A204.1 (cell line): ENCODE measurements at regions not wholly inside any gene's neighbourhood (a gene's known extent, or its start where the extent isn't known, plus 50 kb on each side); places are given as distances from the start of the nearest gene placed in this dataset.
"Not testable (repeated sequence)": the region's sequence is repeated elsewhere in the genome, so short reads cannot be mapped to it uniquely, and the experiment has no call there.

Experiments
- FAIRE-seq: peaks from 2 replicates; lab custom pipeline; 2012; peaks lifted over from hg19 to GRCh38; lab: Jason Lieb, UNC

GRCh38 chr10:23884670-23885069 is 324.3 kb upstream of the KIAA1217 start:
- no peak for FAIRE-seq

DNA sequence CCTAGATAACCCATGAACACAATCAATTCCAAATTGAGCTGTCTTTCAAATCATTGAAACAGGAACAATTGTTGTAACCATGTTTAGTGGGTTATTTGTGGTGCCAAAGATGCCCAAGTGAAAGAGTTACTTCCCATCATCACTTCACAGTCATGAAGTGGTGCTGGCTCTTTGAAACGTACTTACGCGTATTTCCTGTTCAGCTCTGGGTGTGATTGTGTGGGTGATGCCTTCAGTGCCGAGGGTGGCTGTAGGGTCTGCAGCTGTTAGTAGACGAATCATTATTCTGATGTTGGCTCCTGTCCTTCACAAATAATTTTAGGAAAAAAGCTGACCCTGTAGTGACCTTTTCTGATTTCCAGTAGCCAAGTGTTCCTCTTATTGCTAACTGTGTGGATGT is 323.1 kb upstream of the KIAA1217 start:
- FAIRE-seq = no peak

GRCh38 chr10:23886355-23886754 is 322.6 kb upstream of the KIAA1217 start:
- no peak for FAIRE-seq

GRCh38 chr10:23891301-23891700 is 317.6 kb upstream of the KIAA1217 start:
- FAIRE-seq = no peak

DNA sequence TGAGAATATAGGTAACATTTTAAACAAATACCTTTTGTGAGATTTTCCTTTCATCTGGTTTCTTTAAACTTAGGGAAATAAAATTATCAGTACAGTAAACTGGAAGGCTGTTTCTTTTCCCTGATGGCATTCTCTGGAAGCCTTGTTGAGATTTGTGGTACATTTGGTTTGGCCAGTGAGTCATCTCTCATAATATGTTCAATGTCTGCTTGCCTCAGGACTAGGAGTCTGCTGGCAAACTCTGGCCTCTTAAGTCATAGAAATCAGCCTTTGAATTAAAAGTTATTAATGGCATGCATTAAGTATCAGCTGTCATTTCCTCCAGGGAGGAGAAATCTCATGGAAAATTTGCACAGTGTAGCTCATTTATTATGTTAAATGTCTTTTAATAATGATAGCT is 316.6 kb upstream of the KIAA1217 start:
- FAIRE-seq = no peak

DNA sequence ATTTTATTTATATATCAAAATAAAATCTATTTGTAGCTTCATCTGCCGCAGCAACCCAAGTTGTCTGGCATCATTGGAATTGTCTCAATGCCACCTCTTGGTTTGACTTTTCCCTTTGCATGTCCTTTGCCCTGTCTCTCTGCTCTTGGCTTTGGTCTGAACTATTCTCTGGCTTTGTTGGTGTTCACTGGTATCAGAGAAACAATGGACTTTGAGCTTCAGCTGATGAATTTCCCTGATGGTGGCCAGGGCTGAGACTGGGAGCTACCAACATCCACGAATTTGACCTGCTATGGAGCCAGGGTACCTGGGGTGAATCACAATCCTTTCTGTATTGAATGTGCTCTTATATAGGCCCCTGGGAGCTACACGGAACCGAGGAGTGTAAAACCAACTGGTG is 311.7 kb upstream of the KIAA1217 start:
- FAIRE-seq = no peak

GRCh38 chr10:23897861-23898260 is 311.1 kb upstream of the KIAA1217 start:
- FAIRE-seq = no peak

- no peak for FAIRE-seq
Measured at GRCh38 chr10:23899166-23899565, 309.8 kb upstream of the KIAA1217 start.

DNA sequence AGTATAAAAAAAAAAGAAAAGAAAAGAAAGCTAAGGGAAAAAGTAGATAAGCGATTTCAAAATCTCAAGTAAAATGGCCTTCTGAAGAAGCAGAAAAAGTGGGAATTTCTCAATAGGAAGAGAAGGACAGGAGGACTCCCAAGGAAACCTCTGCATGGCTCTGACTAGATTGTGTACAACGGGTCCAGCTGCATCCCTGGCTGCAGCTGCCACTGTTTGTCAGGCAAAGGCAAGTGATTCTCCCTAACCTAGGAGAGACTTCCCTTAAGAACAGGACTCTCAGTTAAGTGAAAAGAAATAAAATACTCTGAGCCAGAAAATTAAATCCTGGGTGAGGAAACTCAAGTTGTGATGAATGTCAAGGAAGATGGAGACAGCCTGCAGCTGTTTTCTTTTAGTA is 298.6 kb upstream of the KIAA1217 start:
- no peak for FAIRE-seq

DNA sequence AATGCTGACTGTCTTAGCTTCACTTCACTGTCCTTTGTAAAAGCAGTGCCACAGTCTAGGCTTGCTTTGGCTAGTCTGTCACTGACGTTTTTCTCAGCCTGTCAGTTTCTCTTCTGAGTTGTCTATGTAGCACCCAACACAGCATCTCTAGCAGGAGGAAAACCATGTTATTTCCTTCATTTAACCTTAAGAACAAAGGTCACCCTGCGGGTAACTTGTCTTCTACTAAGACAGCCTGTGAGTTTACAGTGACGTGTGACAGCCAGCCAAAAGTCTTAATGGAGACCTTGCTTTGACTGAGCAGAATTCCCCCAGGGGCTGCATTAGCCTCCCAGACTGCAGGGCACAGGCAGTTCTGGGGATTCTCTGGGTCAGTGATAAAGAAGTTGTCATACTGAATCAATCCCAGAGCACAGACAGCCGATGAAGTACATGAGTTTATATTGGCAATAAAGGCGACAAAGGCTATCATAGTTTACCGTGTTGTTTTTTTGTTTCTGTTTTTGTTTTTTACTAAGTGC is 296.0 kb upstream of the KIAA1217 start:
- FAIRE-seq = no peak

- FAIRE-seq = no peak
Measured at GRCh38 chr10:23914641-23915040, 294.3 kb upstream of the KIAA1217 start.

DNA sequence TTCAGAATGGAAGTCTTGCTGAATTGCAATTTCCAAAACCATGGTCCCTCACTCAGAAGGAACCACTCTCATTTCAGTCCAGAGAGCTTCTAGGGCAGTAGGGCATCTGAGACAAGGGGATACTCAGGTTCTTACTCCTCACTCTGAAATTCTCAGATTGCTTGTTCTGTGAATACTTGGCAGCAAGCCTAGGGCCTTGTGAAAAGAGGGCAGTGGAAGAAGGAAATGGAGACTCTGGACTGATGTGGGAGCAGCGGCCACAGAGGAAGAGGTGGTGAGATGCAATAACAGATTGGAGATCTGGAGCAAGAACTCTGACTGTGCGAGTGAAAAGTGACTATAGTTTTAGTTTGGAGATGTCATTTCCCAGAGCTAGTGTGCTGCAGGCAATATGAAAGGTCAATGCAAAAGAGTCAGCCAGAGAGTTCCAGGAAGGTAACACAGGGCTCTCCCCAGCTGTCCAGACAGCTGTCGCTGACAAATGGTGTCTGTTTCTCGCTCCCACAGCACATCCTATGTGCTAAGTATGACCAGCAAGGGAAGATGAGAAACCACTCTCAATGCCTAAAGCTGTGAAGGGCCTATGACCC is 291.6 kb upstream of the KIAA1217 start:
- no peak for FAIRE-seq

GRCh38 chr10:23918090-23918723 is 290.7 kb upstream of the KIAA1217 start:
- no peak for FAIRE-seq

- no peak for FAIRE-seq
Measured at GRCh38 chr10:23918839-23919238, 290.1 kb upstream of the KIAA1217 start.

DNA sequence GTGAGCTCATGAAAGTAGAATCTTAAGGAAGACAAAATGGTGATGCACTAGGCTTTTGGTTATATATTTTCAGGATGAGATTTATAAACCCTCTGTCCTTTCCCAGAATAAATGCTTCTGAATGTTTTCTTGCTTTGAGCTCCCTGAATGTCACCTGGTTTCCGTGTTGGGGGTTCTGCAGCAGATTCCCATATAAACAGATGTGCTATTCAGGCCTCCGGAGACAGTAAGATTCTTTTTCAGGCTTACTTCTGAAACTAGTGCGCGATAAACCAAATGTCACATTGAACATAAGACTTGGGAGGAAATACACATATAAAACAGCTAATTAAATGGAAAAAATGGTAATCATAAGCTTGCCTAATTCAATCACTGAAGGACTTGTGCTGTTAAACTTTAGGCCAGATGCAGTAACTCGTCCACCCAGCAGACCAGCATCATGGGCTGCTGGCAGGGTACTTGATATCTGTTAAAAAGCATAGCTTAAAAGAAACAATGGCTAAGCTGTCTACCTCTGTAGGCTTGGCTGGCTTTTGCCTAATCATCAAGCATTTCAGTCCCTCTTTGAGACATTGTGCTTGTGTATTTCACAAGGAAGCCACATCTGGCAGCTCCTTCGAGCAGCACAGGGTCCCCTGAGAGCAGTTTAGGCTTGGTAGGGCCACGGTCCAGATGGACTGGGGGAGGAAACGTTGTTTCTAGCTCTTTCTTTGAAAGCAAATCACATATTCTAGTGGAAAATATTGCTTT is 281.2 kb upstream of the KIAA1217 start:
- no peak for FAIRE-seq

DNA sequence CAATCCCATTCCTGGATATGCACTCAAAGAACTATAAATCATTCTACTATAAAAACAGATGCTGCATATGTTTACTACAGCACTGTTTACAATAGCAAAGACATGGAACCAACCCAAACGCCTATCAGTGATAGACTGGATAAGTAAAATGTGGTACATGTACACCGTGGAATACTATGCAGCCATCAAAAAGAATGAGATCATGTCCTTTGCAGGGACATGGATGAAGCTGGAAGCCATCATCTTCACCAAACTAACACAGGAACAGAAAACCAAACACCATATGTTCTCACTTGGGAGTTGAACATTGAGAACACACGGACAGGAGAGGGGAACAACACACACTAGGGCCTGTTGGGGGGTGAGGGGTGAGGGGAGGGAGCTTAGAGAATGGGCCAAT is 274.9 kb upstream of the KIAA1217 start:
- not testable (repeated sequence) for FAIRE-seq

- no peak for FAIRE-seq
Measured at GRCh38 chr10:23945845-23946244, 263.1 kb upstream of the KIAA1217 start.

- FAIRE-seq = no peak
Measured at GRCh38 chr10:23951841-23952240, 257.1 kb upstream of the KIAA1217 start.

GRCh38 chr10:23955456-23956225 is 253.3 kb upstream of the KIAA1217 start:
- no peak for FAIRE-seq

- no peak for FAIRE-seq
Measured at GRCh38 chr10:23965123-23965522, 243.8 kb upstream of the KIAA1217 start.

DNA sequence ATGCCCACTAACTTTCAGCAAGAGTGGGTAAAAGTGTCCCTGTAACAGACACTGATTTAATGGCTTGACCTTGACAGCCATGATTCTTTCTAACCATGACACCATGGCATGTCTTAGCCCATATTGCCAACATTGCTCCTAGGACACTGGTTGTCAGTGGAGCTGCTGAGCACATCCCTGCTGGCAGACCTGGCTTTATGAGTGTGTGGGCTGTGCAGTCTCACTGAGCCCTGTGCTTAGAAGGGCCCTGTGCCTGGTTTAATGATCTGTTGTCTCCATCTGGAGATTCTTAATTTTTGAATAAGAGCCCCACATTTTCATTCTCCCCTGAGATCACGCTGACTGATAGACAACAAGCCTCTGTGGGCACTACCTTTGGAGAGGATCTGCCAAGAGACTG is 243.1 kb upstream of the KIAA1217 start:
- no peak for FAIRE-seq

DNA sequence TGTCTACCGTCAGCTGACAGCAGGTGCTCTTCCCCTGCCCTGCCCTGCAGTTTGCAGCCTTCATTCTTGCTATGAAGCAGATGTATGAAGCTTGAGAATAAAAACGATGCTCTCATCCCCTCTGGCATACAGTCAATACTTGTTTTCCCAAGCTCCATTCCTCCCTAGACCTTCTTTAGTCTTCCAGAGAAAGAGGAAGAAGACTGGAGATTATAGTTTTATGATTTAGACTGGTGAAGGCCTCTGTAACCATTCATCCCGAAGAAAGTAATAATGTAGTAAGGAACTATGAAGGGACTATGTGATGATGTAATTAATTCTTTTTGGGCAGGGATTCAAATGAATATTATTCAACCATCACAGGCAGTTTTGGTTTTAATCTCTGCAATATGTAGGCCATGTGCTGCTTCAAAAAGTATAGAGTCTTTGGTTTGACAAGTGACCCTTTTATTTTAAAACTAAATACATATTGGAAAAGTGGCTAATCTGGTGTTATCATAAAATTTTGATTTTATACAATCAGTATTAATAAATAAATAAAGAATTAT is 242.4 kb upstream of the KIAA1217 start:
- no peak for FAIRE-seq
